ENCODE measurements at regions not wholly inside any gene's neighbourhood (a gene's known extent, or its start where the extent isn't known, plus 50 kb on each side); places are given as distances from the start of the nearest gene placed in this dataset.

DNA sequence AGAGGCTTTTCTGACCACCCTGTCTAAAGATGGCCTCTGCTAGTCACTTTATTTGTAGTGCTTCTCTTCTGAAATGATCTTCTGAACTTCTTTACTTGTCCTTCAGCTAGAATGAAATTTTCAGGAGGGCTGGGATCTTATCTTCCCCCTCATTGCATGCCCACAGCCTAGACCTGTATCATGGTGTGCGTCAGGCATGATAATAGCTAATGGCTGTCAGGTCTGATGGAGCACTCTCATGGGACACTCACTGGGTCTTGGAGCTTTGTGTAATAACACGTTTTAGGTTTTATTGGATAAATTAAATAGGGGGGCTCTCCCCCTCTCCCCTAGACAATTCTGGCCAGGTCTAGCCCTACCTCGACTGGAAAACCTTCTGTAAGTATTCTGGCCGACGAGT is 97.1 kb upstream of the NRXN3 start:
- Histone ChIP-seq H3K27ac (ENCODE audit: low read length) (no peak overlapping the region), H3K9me3 (ENCODE audit: control insufficient read depth, insufficient read depth, low read depth, low read length) (no peaks in the 10 kb centered on the region), H3K4me1 (ENCODE audit: control insufficient read depth, insufficient read depth, low read length) (no peaks in the 10 kb centered on the region), H3K4me3 (ENCODE audit: low read depth in 2 of 2, low read length in 2 of 2) (no peak overlapping the region), H3K36me3 (ENCODE audit: control insufficient read depth, insufficient read depth, low read length) (no peaks in the 10 kb centered on the region), H3K27me3 (ENCODE audit: control insufficient read depth, insufficient read depth, low read length) (no peaks in the 10 kb centered on the region)
- TF ChIP-seq TCF7L2 (IDR thresholded peaks at IDR 0.05; ENCODE audit: low read depth, low read length) (no peak), SIN3A (IDR thresholded peaks at IDR 0.05; ENCODE audit: borderline replicate concordance, insufficient read depth, low read depth, low read length) (no peak), POLR2AphosphoS5 (IDR thresholded peaks at IDR 0.05; ENCODE audit: low read depth, low read length) (no peak)
- TF ChIP-seq, protein P1, sequence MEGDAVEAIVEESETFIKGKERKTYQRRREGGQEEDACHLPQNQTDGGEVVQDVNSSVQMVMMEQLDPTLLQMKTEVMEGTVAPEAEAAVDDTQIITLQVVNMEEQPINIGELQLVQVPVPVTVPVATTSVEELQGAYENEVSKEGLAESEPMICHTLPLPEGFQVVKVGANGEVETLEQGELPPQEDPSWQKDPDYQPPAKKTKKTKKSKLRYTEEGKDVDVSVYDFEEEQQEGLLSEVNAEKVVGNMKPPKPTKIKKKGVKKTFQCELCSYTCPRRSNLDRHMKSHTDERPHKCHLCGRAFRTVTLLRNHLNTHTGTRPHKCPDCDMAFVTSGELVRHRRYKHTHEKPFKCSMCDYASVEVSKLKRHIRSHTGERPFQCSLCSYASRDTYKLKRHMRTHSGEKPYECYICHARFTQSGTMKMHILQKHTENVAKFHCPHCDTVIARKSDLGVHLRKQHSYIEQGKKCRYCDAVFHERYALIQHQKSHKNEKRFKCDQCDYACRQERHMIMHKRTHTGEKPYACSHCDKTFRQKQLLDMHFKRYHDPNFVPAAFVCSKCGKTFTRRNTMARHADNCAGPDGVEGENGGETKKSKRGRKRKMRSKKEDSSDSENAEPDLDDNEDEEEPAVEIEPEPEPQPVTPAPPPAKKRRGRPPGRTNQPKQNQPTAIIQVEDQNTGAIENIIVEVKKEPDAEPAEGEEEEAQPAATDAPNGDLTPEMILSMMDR (IDR thresholded peaks at IDR 0.05) = no peak
- TF ChIP-seq, protein P2, sequence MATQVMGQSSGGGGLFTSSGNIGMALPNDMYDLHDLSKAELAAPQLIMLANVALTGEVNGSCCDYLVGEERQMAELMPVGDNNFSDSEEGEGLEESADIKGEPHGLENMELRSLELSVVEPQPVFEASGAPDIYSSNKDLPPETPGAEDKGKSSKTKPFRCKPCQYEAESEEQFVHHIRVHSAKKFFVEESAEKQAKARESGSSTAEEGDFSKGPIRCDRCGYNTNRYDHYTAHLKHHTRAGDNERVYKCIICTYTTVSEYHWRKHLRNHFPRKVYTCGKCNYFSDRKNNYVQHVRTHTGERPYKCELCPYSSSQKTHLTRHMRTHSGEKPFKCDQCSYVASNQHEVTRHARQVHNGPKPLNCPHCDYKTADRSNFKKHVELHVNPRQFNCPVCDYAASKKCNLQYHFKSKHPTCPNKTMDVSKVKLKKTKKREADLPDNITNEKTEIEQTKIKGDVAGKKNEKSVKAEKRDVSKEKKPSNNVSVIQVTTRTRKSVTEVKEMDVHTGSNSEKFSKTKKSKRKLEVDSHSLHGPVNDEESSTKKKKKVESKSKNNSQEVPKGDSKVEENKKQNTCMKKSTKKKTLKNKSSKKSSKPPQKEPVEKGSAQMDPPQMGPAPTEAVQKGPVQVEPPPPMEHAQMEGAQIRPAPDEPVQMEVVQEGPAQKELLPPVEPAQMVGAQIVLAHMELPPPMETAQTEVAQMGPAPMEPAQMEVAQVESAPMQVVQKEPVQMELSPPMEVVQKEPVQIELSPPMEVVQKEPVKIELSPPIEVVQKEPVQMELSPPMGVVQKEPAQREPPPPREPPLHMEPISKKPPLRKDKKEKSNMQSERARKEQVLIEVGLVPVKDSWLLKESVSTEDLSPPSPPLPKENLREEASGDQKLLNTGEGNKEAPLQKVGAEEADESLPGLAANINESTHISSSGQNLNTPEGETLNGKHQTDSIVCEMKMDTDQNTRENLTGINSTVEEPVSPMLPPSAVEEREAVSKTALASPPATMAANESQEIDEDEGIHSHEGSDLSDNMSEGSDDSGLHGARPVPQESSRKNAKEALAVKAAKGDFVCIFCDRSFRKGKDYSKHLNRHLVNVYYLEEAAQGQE (IDR thresholded peaks at IDR 0.05; ENCODE audit: insufficient read depth in 1 of 2, low read depth in 2 of 2, low read length in 1 of 2) = no peak
- ATAC-seq = no peak
- intact Hi-C loops (cut with micrococcal nuclease; ENCODE audit: unreplicated experiment) (no loop called here), in situ Hi-C loops (cut with HindIII; ENCODE audit: low pct_unique_long_range_greater_than_20kb, low sequenced_read_pairs) (no loop called here)
- ChIA-PET POLR2A (no interaction called here), CTCF (no interaction called here)
- no peak for DNase-seq (ENCODE audit: low read depth, low spot score)
- no TSS peak for BruUV-seq (replicated peaks)

DNA sequence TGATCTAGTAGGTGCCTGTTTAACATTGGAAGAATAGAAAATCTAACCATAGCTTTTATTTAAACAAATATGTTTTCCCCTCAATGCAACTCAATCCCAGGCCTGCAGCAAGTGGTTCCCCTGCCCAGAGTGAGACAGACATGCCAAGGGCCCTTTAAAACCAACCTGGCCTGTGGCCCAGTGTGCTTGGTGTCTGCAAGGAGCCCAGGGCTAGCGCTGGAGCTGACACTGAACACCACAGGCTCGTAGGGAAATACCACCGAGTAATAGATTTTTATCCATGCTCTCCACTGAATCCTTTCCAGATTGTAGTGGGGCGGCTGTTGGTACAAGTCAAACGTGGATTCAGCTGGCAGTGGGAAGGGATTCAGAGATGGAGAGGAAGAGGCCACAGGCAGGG is 95.6 kb upstream of the NRXN3 start:
- in situ Hi-C loops (cut with HindIII; ENCODE audit: low pct_unique_long_range_greater_than_20kb, low sequenced_read_pairs) (no loop called here), intact Hi-C loops (cut with micrococcal nuclease; ENCODE audit: unreplicated experiment) (no loop called here)
- Histone ChIP-seq H3K4me1 (ENCODE audit: control insufficient read depth, insufficient read depth, low read length) (no peaks in the 10 kb centered on the region), H3K36me3 (ENCODE audit: control insufficient read depth, insufficient read depth, low read length) (no peaks in the 10 kb centered on the region), H3K27me3 (ENCODE audit: control insufficient read depth, insufficient read depth, low read length) (no peaks in the 10 kb centered on the region), H3K4me3 (ENCODE audit: low read depth in 2 of 2, low read length in 2 of 2) (no peak overlapping the region), H3K9me3 (ENCODE audit: control insufficient read depth, insufficient read depth, low read depth, low read length) (no peaks in the 10 kb centered on the region), H3K27ac (ENCODE audit: low read length) (no peak overlapping the region)
- CTCF ChIA-PET = no interaction called here
- TF ChIP-seq POLR2AphosphoS5 (IDR thresholded peaks at IDR 0.05; ENCODE audit: low read depth, low read length) (no peak), SIN3A (IDR thresholded peaks at IDR 0.05; ENCODE audit: borderline replicate concordance, insufficient read depth, low read depth, low read length) (no peak), TCF7L2 (IDR thresholded peaks at IDR 0.05; ENCODE audit: low read depth, low read length) (no peak)
- TF ChIP-seq, protein P2 (IDR thresholded peaks at IDR 0.05; ENCODE audit: insufficient read depth in 1 of 2, low read depth in 2 of 2, low read length in 1 of 2) = no peak
- TF ChIP-seq, protein P1 (IDR thresholded peaks at IDR 0.05) = no peak
- DNase-seq (ENCODE audit: low read depth, low spot score) = no peak
- POLR2A ChIA-PET = no interaction called here
- no TSS peak for BruUV-seq (replicated peaks)
- ATAC-seq = no peak
